Gastrocnemius medialis (tissue), 4 donors: ENCODE measurements at regions not wholly inside any gene's neighbourhood (a gene's known extent, or its start where the extent isn't known, plus 50 kb on each side); places are given as distances from the start of the nearest gene placed in this dataset.

Experiments used
- CTCF ChIP-seq, 5 experiments: fragments of 450-650 bp in 3 of 5; fragments of 200-600 bp in 2 of 5; sonication (generic) in 2 of 5; IDR thresholded peaks in 4 of 5; conservative IDR thresholded peaks in 1 of 5; 1 replicate in 4 of 5; 2 replicates in 1 of 5; pipeline ENCODE4 v1.5.1; 2016 to 2019; ENCODE audit warnings: antibody characterized with exemption in 5 of 5, mild to moderate bottlenecking in 3 of 5, moderate library complexity in 3 of 5
- POLR2A ChIP-seq, 2 donors: fragments of 450-650 bp; IDR thresholded peaks; one replicate each; pipeline ENCODE4 v1.6.1; 2017; ENCODE audit warnings: antibody characterized with exemption in 2 of 2, mild to moderate bottlenecking in 2 of 2, moderate library complexity in 2 of 2

GRCh38 chr6:148271711-148272439, 70.8 kb upstream of the SASH1 start:
- TF ChIP-seq CTCF (IDR thresholded peaks at IDR 0.05 in 4 of 5, conservative IDR thresholded peaks at IDR 0.05 in 1 of 5), result no peak
- no peak for TF ChIP-seq POLR2A (IDR thresholded peaks at IDR 0.05)
